Renal pelvis (tissue), 1 donor: ENCODE measurements at regions not wholly inside any gene's neighbourhood (a gene's known extent, or its start where the extent isn't known, plus 50 kb on each side); places are given as distances from the start of the nearest gene placed in this dataset.
"Not testable (repeated sequence)": the region's sequence is repeated elsewhere in the genome, so short reads cannot be mapped to it uniquely, and the experiment has no call there.

Source experiments
- DNase-seq: peaks from one replicate; pipeline ENCODE4 v3.0.0-alpha.2; 2013

DNA sequence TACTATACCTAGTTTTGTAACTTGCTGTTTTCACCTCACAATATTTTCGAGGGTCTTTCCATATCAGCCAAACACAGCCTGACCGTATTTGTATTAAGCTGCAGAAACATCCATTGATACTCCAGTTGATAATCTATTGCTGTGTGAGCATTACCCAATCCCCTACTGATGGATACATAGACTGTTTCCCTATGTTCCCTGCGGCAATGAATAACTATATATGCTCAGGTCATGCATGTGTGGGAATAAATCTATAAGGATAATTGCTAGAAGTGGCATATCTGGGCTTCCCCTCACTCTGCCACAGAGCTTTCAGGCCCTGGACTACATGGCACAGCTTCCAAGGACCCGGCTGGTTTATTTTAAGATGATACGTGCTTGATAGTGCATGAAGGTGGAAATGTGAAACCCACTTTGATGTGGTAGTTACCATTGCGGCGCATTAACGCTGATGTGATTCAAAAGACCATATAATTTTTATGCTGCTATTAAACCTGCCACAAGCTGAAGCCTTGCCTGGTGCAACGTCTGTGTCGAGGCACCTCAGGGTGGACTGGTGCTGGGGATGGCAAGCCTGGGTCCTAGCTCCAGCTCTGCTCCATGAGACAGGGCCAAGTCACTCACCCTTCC lies 81.4 kb upstream of the KCNK12 start:
- peak; percentile 52 for DNase-seq

DNA sequence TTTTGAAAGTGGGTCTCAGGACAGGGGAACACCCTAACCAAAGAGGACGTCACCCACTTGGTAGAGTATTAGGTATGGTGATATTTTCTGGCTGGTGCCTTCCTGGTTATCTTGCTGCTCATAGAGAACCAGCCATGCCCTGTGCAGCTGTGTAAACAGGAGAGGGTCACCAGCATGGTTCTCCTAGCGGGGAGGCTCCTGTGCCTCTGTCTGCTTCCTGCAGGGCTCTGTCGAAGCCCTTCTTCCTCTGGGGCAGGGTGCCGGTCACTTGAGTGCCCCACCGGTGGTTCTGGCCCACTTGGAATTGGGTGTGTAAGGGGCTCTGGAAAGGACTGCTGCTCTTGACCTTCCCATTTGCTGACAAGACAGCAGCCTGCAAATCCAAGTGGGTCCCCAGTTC lies 80.5 kb upstream of the KCNK12 start:
- no peak for DNase-seq

DNA sequence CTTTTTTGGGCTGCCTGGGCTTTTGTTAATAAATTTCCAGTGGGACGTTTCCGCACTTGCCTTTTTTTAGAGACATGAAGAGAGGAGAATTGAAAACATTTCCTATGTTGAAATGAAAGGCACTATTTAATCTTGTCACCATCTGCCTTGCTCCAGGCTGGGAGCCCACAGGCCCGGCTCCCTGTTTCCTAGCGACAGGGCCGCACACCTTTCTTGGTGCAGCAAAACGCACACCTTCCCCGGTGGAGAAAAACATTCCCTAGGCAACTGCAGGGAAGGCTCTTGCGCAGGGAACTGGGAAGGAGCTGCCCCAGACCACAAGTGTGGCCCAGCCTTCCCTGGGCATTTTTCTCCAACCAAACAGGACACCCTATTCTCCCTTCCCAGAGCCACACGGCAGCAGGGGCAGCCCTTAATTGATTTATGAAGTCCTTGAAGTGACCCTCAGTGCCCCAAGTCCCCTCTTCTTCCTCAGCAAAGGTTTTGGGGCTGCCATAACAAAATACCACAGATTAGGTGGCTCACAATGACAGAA lies 79.3 kb upstream of the KCNK12 start:
- no peak for DNase-seq

DNA sequence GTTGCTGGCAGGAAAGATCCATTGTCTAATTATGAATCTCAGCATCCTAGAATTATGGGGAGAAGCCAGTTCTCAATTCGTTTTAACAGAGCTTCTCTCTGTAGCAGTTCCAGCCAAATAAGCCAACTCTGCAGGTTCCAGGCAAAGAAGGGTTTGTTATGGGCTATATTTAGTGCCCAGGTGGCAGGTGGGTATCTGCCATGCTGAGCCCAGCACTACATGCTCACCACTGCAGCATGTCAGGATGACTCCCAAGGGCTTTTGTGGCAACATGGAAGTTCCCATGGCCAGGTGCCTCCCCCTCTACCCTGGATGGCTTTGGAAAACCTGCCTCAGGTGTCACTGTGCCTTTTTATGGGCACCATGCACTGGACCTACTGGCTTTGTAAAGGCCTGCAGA lies 74.5 kb upstream of the KCNK12 start:
- DNase-seq, result no peak

DNA sequence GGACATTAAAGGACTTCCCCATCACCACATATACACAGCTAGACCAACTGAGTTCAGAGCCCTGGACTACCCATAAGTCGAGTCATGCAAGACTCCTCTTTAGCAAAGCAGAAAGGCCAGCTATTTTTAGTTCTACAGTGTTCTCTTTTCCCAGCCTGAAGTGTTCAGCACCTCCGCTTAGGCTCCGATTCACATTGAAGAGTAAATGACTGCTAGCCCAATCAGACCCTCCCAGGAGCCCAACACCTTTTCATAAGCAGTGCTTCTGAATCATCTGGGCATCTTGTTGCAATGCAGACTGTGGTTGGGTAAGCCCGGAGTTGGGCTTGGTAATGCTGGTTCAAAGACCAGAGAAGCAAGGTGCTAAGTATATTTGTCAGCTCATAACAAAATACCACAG lies 73.6 kb upstream of the KCNK12 start:
- DNase-seq, result no peak

DNA sequence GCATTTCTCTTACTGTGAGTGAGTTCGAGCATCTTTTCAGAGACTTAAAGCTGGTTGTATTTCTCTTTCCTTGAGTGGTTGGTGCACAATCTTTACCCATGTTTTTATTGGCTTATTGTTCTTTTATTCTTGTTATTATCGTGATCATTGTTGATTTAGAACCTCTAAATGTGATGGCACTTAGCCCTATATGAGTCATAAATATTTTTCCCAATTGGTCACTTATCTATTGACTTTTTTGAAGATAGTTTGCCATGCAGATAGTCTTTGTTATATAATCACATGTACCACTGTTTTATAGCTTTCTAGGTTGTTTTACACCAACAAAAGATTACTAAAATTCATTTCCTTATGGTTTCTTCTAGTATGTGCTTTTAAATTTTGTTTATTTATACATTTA lies 70.6 kb upstream of the KCNK12 start:
- no peak for DNase-seq

DNA sequence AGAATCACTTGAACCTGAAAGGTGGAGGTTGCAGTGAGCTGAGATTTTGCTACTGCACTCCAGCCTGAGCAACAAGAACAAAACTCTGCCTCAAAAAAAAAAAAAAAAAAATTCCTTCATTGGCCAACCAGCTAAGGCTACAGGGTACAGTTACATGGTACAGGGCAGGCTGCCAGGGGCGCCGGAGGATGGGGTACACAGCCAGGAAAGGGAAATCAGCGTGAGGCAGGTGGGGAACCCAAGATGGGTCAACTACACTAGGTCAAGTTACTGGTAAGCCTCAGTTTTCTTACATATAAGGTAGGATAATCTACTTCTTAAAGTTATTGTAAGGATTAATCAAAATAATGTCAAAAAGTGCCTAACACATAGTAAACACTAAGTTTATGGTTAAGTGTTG lies 69.6 kb upstream of the KCNK12 start:
- no peak for DNase-seq

DNA sequence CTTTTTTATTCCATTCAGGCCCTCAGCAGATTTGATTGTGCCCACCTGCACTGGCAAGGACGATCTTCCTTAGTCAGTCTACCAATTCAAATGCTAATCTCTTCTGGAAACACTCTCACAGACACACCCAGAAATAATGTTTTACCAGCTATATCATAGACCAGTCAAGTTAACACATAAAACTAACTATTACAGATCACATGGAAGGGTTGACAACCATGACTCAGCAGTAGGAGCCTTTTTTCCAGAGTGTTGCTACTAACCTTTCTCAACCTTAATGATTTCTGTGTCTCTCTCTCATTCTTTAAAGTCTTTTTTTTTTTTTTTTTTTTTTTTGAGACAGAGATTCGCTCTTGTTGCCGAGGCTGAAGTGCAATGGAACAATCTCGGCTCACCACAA lies 68.7 kb upstream of the KCNK12 start:
- DNase-seq, result no peak

DNA sequence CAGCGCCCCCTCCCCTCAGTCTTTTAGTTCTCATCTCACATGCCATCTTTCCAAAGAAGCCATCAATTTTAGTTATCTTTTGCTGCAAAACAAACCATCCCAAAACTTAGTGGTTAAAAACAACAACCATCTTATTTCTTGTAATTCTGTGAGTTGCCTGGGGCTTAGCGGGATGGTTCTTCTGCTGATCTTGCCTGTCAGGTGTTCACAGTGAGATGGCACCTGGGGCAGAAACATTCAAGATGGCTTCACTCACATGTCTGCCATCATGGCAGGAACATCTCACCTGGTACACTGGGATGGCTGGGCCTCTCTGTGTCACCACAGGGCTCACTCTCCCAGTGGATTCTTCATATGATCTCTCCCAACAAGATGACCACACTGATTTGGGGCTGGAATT lies 67.6 kb upstream of the KCNK12 start:
- no peak for DNase-seq

DNA sequence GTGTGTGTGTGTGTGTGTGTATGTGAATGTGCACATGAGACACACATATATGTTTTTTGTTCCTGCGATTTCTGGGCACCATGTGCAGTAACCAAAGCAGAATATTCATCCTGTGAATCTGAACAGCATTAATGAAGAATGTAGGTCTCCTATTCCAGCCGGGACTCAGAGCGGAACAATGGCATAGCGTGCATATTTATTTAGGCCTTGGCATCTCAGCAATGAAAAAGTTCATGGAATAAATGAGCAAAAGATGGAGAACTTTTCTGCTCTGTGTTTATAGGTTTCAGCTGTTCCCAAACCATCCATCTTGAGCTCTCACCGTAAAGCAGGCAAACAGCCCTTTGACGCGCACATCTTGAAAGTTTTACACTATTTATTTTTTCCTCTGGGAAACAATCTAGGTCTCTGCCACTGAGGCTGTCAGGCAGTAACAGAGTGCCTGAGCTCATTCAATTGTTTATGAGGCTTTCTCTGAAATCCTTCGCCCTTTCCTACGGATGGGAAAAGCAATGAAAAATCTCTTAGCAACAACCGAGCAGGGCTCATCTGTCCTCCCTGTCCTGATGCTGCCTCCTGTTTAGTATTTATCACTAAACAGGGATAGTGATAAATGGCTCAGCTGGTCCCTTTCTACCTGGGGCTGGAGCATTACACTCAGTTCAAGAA lies 65.9 kb upstream of the KCNK12 start:
- DNase-seq, result no peak

DNA sequence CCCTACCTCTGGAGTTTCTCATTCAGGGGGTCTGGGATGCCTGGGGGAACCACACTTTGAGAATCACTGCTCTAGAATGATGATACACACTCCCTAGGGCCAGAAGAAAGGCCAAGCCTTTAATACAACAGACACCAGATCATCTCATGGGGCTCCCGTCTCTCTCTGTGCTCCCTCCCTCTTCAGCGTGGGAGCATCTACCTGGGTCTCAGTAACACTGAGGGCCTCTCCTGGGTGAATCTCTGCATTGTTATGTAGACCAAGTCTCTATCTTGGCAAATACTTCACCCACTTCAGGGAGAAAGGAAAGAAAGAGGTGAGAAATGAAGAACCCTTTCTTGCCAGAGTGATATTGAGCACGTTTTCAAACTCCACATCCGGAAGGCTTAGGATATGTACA lies 65.4 kb upstream of the KCNK12 start:
- no peak for DNase-seq

DNA sequence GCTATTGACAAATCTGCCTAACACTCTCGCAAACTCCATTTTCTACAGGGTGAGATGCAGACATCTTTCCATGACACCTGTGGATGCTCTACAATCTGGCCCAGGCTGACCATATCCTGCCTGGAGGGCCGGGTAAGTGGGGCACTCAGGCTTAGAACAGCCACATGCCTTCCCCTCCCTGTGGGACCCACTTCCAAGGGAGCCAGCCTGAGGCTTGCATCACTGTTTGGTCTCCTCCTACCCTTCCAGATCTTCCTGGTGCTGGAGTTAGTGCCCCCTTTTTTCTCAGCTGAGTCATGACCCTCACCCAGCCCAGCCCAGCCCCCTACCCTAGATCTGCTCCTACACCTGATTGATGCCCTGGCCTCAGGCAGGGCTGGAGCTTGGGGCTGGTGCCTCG lies 62.0 kb upstream of the KCNK12 start:
- no peak for DNase-seq

DNA sequence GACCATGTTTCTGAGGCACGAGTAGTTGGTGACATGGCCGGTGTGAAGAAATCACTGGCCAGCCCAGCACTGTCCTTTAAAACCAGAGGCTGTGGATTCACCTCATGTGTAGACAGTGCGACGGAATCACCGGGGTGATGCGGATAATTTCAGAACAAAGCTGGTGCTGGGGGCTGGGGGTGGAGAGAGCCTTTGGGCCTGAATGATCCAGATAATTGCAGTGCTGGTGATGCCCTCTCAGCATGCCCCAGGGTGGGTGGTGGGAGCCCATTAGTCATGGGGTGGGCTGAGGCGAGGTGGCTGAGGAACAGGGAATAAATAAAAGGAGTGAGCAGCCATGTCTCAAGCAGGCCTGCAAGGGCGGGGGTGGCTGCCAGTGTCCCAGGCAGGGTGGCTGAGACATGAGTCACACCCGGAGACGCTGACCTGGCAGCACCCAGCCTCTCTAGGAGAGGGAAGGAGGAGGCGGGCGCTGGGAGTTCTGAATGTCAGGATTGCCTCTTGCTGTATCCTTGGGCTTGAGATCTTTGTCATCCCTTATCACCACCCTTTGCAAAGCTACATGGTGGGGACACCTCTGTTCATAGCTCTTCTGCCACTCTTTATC lies 61.1 kb upstream of the KCNK12 start:
- DNase-seq, result no peak

DNA sequence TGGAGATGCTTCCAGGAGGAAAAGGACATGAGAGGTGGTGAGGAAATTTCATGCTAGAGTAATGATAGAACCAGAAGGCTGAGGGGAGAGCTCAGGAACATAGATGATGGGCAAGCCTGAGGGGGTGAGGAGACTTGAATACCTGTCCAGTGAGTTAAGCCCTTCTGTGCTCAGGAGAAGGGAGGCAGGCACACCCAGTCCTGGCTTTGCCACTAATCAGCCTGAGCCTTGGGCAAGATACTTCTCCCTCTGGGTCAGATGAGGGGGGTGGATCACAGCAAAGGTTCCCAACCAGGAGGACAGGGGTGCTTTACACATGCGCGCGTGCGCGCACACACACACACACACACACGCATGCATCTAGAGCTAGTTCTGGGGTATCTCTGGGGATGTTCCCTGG lies 60.5 kb upstream of the KCNK12 start:
- DNase-seq, result no peak

DNA sequence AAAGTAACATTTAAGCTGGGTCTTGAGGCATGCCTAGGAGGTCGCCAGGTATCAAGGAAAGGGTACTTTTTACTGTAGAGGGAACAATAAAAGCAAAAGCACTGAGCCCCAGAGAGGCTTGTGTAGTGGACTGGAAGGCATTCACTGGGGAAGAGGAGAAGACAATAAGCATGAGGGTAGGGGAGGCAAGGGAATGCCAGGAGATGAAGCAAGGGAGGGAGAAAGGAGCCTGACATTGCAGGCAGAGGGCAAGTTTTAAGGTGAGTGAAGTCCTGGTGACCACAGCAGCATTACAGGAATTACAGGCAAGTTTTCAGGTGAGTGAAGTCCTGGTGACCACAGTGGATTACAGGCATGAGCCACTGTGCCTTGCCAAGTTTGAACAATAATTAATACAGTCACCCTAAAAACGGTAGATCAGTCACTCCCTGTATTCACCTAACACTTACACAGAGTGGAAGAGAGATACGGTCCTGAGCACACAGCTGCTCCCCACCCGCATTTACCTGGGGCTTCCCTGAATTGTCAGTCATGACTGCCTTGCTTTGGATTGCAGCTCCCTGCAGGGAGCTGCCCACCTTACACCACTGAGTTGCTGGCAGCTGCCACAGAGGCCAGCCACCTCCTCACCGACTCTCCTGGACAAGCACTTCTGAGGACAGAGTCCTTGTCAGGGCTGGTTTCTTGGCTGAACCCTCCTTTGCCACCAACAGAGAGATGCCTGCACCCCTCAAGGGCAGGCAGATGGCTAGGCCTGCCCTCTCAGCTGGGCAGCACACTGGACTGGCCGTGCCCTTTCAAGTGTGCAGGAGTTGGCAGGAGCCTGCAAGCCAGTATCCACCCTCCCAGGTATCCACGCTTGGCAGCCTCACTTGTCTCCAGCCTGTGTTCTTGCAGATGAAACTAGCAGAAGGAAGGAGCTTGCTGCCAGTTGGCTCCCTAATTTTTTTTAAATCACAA lies 59.0 kb upstream of the KCNK12 start:
- no peak for DNase-seq

DNA sequence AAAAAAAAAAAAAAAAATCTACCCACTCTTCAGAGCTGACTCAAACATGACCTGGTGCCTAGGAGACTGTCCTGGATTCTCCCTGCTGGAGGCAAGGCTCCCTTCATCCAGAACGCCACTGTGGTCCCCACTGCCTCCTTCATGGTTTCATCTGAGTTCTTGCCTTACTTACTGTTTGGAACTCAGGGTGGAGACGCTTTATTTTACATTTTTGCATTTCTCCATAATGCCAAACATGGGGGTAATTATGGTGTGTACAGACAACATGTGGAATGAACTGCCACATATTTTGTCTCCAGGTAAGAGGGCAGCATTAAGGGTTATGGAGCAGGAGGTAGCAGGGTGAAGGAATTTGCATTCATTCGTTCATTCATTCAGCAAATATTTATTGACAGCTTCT lies 58.1 kb upstream of the KCNK12 start:
- no peak for DNase-seq

DNA sequence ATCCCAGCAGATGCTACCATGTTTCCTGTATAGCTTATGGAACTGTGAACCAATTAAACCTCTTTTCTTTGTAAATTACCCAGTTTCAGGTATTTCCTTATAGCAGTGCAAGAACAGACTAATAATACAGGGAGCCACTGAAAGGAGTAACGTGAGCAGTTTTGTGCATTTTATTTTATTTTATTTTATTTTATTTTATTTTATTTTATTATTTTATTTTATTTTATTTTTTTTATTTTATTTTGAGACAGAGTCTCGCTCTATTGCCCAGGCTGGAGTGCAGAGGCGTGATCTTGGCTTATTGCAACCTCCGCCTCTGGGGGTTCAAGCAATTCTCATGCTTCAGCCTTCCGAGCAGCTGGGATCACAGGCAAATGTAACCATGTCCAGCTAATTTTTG lies 55.9 kb upstream of the KCNK12 start:
- no peak for DNase-seq

DNA sequence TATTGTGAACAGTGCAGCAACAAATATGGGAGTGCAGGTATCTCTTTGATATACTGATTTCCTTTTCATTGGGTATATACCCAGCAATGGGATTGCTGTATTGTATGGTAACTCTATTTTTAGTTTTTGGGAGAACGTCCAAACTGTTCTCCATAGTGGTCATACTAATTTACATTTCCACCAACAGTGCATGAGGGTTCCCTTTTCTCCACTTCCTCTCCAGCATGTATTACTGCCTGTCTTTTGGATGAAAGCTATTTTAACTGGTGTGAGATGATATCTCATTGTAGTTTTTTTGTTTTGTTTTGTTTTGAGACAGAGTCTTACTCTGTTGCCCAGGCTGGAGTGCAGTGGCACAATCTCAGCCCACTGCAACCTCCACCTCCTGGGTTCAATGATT lies 52.4 kb upstream of the KCNK12 start:
- not testable (repeated sequence) for DNase-seq

DNA sequence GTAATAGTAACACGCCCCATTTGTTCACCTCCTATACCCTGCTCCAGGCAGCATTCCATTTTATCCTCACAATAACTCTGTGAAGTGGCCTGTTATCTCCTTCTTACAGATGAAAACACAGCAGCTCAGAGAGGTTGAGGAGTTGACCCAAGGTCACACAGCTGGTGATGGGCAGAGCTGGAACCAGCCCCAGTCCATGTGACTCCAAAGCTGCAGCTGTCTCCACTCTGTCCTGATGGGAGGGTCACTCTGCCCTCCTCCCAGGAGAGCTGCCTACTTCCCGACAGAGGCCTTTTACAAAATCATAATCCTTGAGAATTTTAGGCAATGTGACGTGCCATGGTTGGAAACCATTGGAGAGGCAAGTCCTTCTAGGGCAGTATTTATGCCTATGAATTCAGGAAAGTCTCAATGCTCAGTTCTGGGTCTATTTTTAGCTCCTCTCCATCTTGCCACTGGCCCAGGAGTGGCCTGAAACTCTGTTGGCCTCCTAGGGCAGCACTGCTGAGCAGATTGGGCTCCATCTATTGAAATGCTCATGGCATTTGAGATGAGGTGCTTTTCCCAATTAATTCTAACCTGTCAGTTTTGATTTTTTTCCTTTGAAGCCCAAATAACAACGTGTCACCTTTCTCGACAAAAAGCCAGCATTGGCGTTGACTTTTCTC lies 50.1 kb upstream of the KCNK12 start:
- DNase-seq, result no peak
